ENCODE measurements at regions not wholly inside any gene's neighbourhood (a gene's known extent, or its start where the extent isn't known, plus 50 kb on each side); places are given as distances from the start of the nearest gene placed in this dataset.

GRCh38 chr1:208476846-208477170, 232.6 kb upstream of the PLXNA2 start:
- TF ChIP-seq CTCF (IDR thresholded peaks at IDR 0.05) (no peak), POLR2A (IDR thresholded peaks at IDR 0.05; ENCODE audit: low read depth) (no peak)
